ENCODE measurements at regions not wholly inside any gene's neighbourhood (a gene's known extent, or its start where the extent isn't known, plus 50 kb on each side); places are given as distances from the start of the nearest gene placed in this dataset.

- H3K9me3 Mint-ChIP-seq: no peaks in the 10 kb centered on the region
- DNase-seq (ENCODE audit: low spot score) (no peak), ATAC-seq (no peak)
- no peaks in the 10 kb centered on the region for H3K4me1 Mint-ChIP-seq (ENCODE audit: low read depth in 2 of 2)
- H3K36me3 Mint-ChIP-seq: no peaks in the 10 kb centered on the region
- H3K27me3 Mint-ChIP-seq: peaks cover 0 to 6% of the 10 kb centered on the region in 2 donors
- H3K4me3 Mint-ChIP-seq: no peak overlapping the region
- H3K27ac Mint-ChIP-seq: no peak overlapping the region
These were observed 134.2 kb upstream of the CARD18 start for GRCh38 chr11:105273660-105274280.

- no peak for DNase-seq (ENCODE audit: low spot score)
- no peak for ATAC-seq
- no peaks in the 10 kb centered on the region for H3K36me3 Mint-ChIP-seq
- no peaks in the 10 kb centered on the region for H3K4me1 Mint-ChIP-seq (ENCODE audit: low read depth in 2 of 2)
- H3K9me3 Mint-ChIP-seq: no peaks in the 10 kb centered on the region
- H3K27ac Mint-ChIP-seq: no peak overlapping the region
- peaks cover 0 to 6% of the 10 kb centered on the region in 2 donors for H3K27me3 Mint-ChIP-seq
- no peak overlapping the region for H3K4me3 Mint-ChIP-seq
These were observed 130.3 kb upstream of the CARD18 start for GRCh38 chr11:105269862-105270261.

- no peak overlapping the region for H3K27ac Mint-ChIP-seq
- ATAC-seq: no peak
These were observed 129.0 kb upstream of the CARD18 start for GRCh38 chr11:105268404-105269062.

GRCh38 chr11:105265845-105266244, 126.3 kb upstream of the CARD18 start:
- DNase-seq (ENCODE audit: low spot score): no peak
- H3K9me3 Mint-ChIP-seq: peaks cover 4% of the 10 kb centered on the region
- no peak overlapping the region for H3K4me3 Mint-ChIP-seq
- ATAC-seq: no peak
- no peak overlapping the region for H3K27ac Mint-ChIP-seq
- no peaks in the 10 kb centered on the region for H3K4me1 Mint-ChIP-seq (ENCODE audit: low read depth in 2 of 2)
- no peaks in the 10 kb centered on the region for H3K36me3 Mint-ChIP-seq
- peaks cover 0 to 10% of the 10 kb centered on the region in 2 donors for H3K27me3 Mint-ChIP-seq

More at GRCh38 chr11:105268404-105269062, 129.0 kb upstream of the CARD18 start:
- no peaks in the 10 kb centered on the region for H3K36me3 Mint-ChIP-seq
- H3K4me1 Mint-ChIP-seq (ENCODE audit: low read depth in 2 of 2): no peaks in the 10 kb centered on the region
- H3K4me3 Mint-ChIP-seq: no peak overlapping the region
- peaks cover 0 to 6% of the 10 kb centered on the region in 2 donors for H3K27me3 Mint-ChIP-seq
- H3K9me3 Mint-ChIP-seq: no peaks in the 10 kb centered on the region
- DNase-seq (ENCODE audit: low spot score): no peak

GRCh38 chr11:105260976-105261375, 121.4 kb upstream of the CARD18 start:
- peaks cover 4% of the 10 kb centered on the region for H3K9me3 Mint-ChIP-seq
- ATAC-seq (no peak), DNase-seq (ENCODE audit: low spot score) (no peak)
- H3K4me1 Mint-ChIP-seq (ENCODE audit: low read depth in 2 of 2): no peaks in the 10 kb centered on the region
- H3K27me3 Mint-ChIP-seq: peaks cover 0 to 11% of the 10 kb centered on the region in 2 donors
- no peak overlapping the region for H3K4me3 Mint-ChIP-seq
- H3K27ac Mint-ChIP-seq: no peak overlapping the region
- no peaks in the 10 kb centered on the region for H3K36me3 Mint-ChIP-seq

- ATAC-seq: no peak
- H3K9me3 Mint-ChIP-seq: peaks cover 7% of the 10 kb centered on the region
- no peak for DNase-seq (ENCODE audit: low spot score)
- no peaks in the 10 kb centered on the region for H3K27me3 Mint-ChIP-seq
- H3K36me3 Mint-ChIP-seq: no peaks in the 10 kb centered on the region
- H3K27ac Mint-ChIP-seq: no peak overlapping the region
- H3K4me1 Mint-ChIP-seq (ENCODE audit: low read depth in 2 of 2): no peaks in the 10 kb centered on the region
- H3K4me3 Mint-ChIP-seq: no peak overlapping the region
These were observed 106.3 kb upstream of the CARD18 start for GRCh38 chr11:105245781-105246315.

- H3K9me3 Mint-ChIP-seq: peaks cover 7% of the 10 kb centered on the region
- H3K27ac Mint-ChIP-seq: no peak overlapping the region
- no peak overlapping the region for H3K4me3 Mint-ChIP-seq
- ATAC-seq (no peak), DNase-seq (ENCODE audit: low spot score) (no peak)
- H3K27me3 Mint-ChIP-seq: no peaks in the 10 kb centered on the region
- H3K36me3 Mint-ChIP-seq: no peaks in the 10 kb centered on the region
- H3K4me1 Mint-ChIP-seq (ENCODE audit: low read depth in 2 of 2): no peaks in the 10 kb centered on the region
These were observed 104.7 kb upstream of the CARD18 start for GRCh38 chr11:105244160-105244825.

GRCh38 chr11:105241136-105241535, 101.6 kb upstream of the CARD18 start:
- H3K27ac Mint-ChIP-seq: no peak overlapping the region
- no peaks in the 10 kb centered on the region for H3K27me3 Mint-ChIP-seq
- H3K36me3 Mint-ChIP-seq: no peaks in the 10 kb centered on the region
- ATAC-seq (no peak), DNase-seq (ENCODE audit: low spot score) (no peak)
- peaks cover 7% of the 10 kb centered on the region for H3K9me3 Mint-ChIP-seq
- no peak overlapping the region for H3K4me3 Mint-ChIP-seq
- no peaks in the 10 kb centered on the region for H3K4me1 Mint-ChIP-seq (ENCODE audit: low read depth in 2 of 2)

- Mint-ChIP-seq H3K27ac (no peak overlapping the region), H3K27me3 (no peaks in the 10 kb centered on the region), H3K4me1 (ENCODE audit: low read depth in 2 of 2) (no peaks in the 10 kb centered on the region), H3K4me3 (no peak overlapping the region), H3K36me3 (no peaks in the 10 kb centered on the region), H3K9me3 (peaks cover 7% of the 10 kb centered on the region)
- no peak for ATAC-seq
- no peak for DNase-seq (ENCODE audit: low spot score)
These were observed 97.1 kb upstream of the CARD18 start for GRCh38 chr11:105236664-105237063.

- H3K27ac Mint-ChIP-seq: no peak overlapping the region
These were observed 93.7 kb upstream of the CARD18 start for GRCh38 chr11:105233285-105233684.

GRCh38 chr11:105232021-105232420, 92.5 kb upstream of the CARD18 start:
- H3K27ac Mint-ChIP-seq: no peak overlapping the region
- peaks cover 0 to 16% of the 10 kb centered on the region in 2 donors for H3K27me3 Mint-ChIP-seq
- ATAC-seq (no peak), DNase-seq (ENCODE audit: low spot score) (no peak)
- H3K4me3 Mint-ChIP-seq: no peak overlapping the region
- H3K36me3 Mint-ChIP-seq: no peaks in the 10 kb centered on the region
- no peaks in the 10 kb centered on the region for H3K4me1 Mint-ChIP-seq (ENCODE audit: low read depth in 2 of 2)
- H3K9me3 Mint-ChIP-seq: no peaks in the 10 kb centered on the region

More at GRCh38 chr11:105233285-105233684, 93.7 kb upstream of the CARD18 start:
- DNase-seq (ENCODE audit: low spot score) (no peak), ATAC-seq (no peak)
- H3K27me3 Mint-ChIP-seq: peaks cover 0 to 16% of the 10 kb centered on the region in 2 donors
- no peaks in the 10 kb centered on the region for H3K36me3 Mint-ChIP-seq
- no peaks in the 10 kb centered on the region for H3K4me1 Mint-ChIP-seq (ENCODE audit: low read depth in 2 of 2)
- no peaks in the 10 kb centered on the region for H3K9me3 Mint-ChIP-seq
- H3K4me3 Mint-ChIP-seq: no peak overlapping the region

GRCh38 chr11:105230586-105230985, 91.0 kb upstream of the CARD18 start:
- no peak for DNase-seq (ENCODE audit: low spot score)
- no peak for ATAC-seq
- Mint-ChIP-seq H3K36me3 (no peaks in the 10 kb centered on the region), H3K4me3 (no peak overlapping the region), H3K27me3 (peaks cover 0 to 16% of the 10 kb centered on the region in 2 donors), H3K9me3 (no peaks in the 10 kb centered on the region), H3K4me1 (ENCODE audit: low read depth in 2 of 2) (no peaks in the 10 kb centered on the region), H3K27ac (no peak overlapping the region)

GRCh38 chr11:105229761-105230160, 90.2 kb upstream of the CARD18 start:
- Mint-ChIP-seq H3K27ac (no peak overlapping the region), H3K4me3 (no peak overlapping the region), H3K27me3 (peaks cover 3 to 22% of the 10 kb centered on the region in 2 donors), H3K9me3 (no peaks in the 10 kb centered on the region), H3K4me1 (ENCODE audit: low read depth in 2 of 2) (no peaks in the 10 kb centered on the region), H3K36me3 (no peaks in the 10 kb centered on the region)
- ATAC-seq (no peak), DNase-seq (ENCODE audit: low spot score) (no peak)

- no peak for ATAC-seq
- peaks cover 3 to 24% of the 10 kb centered on the region in 2 donors for H3K27me3 Mint-ChIP-seq
- no peaks in the 10 kb centered on the region for H3K36me3 Mint-ChIP-seq
- no peaks in the 10 kb centered on the region for H3K9me3 Mint-ChIP-seq
- no peaks in the 10 kb centered on the region for H3K4me1 Mint-ChIP-seq (ENCODE audit: low read depth in 2 of 2)
- no peak overlapping the region for H3K27ac Mint-ChIP-seq
- no peak for DNase-seq (ENCODE audit: low spot score)
- H3K4me3 Mint-ChIP-seq: no peak overlapping the region
These were observed 89.7 kb upstream of the CARD18 start for GRCh38 chr11:105229257-105229656.

All from natural killer cell treated with Interleukin-12 subunit alpha and Interleukin-12 subunit beta and Interleukin-15 and Interleukin-18, amount 100 ng/mL, for 72 hours (primary cell).